PC-3 (cell line): ENCODE measurements at regions not wholly inside any gene's neighbourhood (a gene's known extent, or its start where the extent isn't known, plus 50 kb on each side); places are given as distances from the start of the nearest gene placed in this dataset.

Experiments
- ATAC-seq: fragments of 200-7000 bp; cut with Tn5 transposase; 2 replicates; pipeline ENCODE4 v1.9.1; 2020; ENCODE audit warnings: mild to moderate bottlenecking, moderate library complexity
- BruUV-seq: library from RNA; stranded (reverse); fragments of 400-500 nt; replicated peaks from 2 replicates; lab custom pipeline; 2021; lab: Mats Ljungman, UMichigan
- CTCF ChIA-PET: fragments of 300-600 bp; sonication (Branson Sonifier 250); formaldehyde crosslinking; loops from one replicate; lab custom pipeline; 2022; ENCODE audit warnings: antibody characterized with exemption; lab: Charles Lee
- POLR2A ChIA-PET: fragments of 300-600 bp; sonication (Branson Sonifier 250); formaldehyde crosslinking; loops from one replicate; lab custom pipeline; 2022; ENCODE audit warnings: antibody characterized with exemption; ENCODE audit not compliant: unreplicated experiment; lab: Charles Lee
- DNase-seq: peaks from one replicate; pipeline ENCODE4 v3.0.0-alpha.2; 2015
- H2AFZ ChIP-seq: fragments of 300-600 bp; sonication (generic); 2 replicates; pipeline ENCODE4 v1.6.0; 2016; ENCODE audit warnings: antibody characterized with exemption, low read length
- H3F3A ChIP-seq: fragments of 300-600 bp; sonication (generic); one replicate; pipeline ENCODE4 v1.6.0; 2017; ENCODE audit warnings: antibody characterized with exemption, low read length, control low read depth, mild to moderate bottlenecking; ENCODE audit not compliant: unreplicated experiment
- H3K27ac ChIP-seq: fragments of 300-600 bp; sonication (generic); 2 replicates; pipeline ENCODE4 v1.5.1; 2016; ENCODE audit warnings: mild to moderate bottlenecking, low read length
- H3K27me3 ChIP-seq: fragments of 300-600 bp; sonication (generic); 2 replicates; pipeline ENCODE4 v1.6.1; 2016; ENCODE audit warnings: low read length, mixed read lengths
- H3K36me3 ChIP-seq: fragments of 300-600 bp; sonication (generic); 2 replicates; pipeline ENCODE4 v1.6.1; 2016; ENCODE audit warnings: low read depth, mixed run types, low read length, mixed read lengths
- H3K4me1 ChIP-seq: fragments of 300-600 bp; sonication (generic); 2 replicates; pipeline ENCODE4 v1.5.1; 2016; ENCODE audit warnings: low read length; ENCODE audit not compliant: insufficient read depth
- H3K4me2 ChIP-seq: fragments of 300-600 bp; sonication (generic); 2 replicates; pipeline ENCODE4 v1.6.0; 2016; ENCODE audit warnings: low read length
- H3K4me3 ChIP-seq: fragments of 300-600 bp; sonication (generic); 2 replicates; pipeline ENCODE4 v1.5.1; 2016; ENCODE audit warnings: mild to moderate bottlenecking, low read length, mixed read lengths
- H3K79me2 ChIP-seq: fragments of 300-600 bp; sonication (generic); 2 replicates; pipeline ENCODE4 v1.6.1; 2017; ENCODE audit warnings: low read length, mixed read lengths
- H3K9ac ChIP-seq: fragments of 300-600 bp; sonication (generic); 2 replicates; pipeline ENCODE4 v1.6.0; 2016; ENCODE audit warnings: mild to moderate bottlenecking, low read length
- H3K9me2 ChIP-seq: fragments of 300-600 bp; sonication (generic); replicated peaks from 2 replicates; pipeline ENCODE4 v1.6.1; 2016; ENCODE audit warnings: mixed run types, low read length, mixed read lengths
- H3K9me3 ChIP-seq: fragments of 300-600 bp; sonication (generic); 2 replicates; pipeline ENCODE4 v1.6.1; 2016; ENCODE audit warnings: low read length, mixed read lengths
- H4K20me1 ChIP-seq: fragments of 300-600 bp; sonication (generic); 2 replicates; pipeline ENCODE4 v1.6.1; 2016; ENCODE audit warnings: low read length, mixed read lengths
- EZH2 ChIP-seq: fragments of 300-600 bp; sonication (generic); IDR thresholded peaks from one replicate; pipeline ENCODE4 v1.6.1; 2017; ENCODE audit warnings: antibody characterized with exemption, mild to moderate bottlenecking, low read length; ENCODE audit not compliant: unreplicated experiment
- EZH2phosphoT487 ChIP-seq: fragments of 300-600 bp; sonication (generic); IDR thresholded peaks from 2 replicates; pipeline ENCODE4 v1.6.1; 2018; ENCODE audit warnings: mild to moderate bottlenecking, antibody characterized with exemption, low read length, borderline replicate concordance
- intact Hi-C: fragments of 100-400 bp; cut with micrococcal nuclease; formaldehyde crosslinking; loops from 2 replicates; pipeline ENCODE4 v1.9.0; 2023
- TF ChIP-seq, protein P1 (sequence below): fragments of 300-600 bp; sonication (generic); conservative IDR thresholded peaks from 2 replicates; pipeline ENCODE4 v1.5.1; 2017; ENCODE audit warnings: antibody characterized with exemption, low read depth, mild to moderate bottlenecking, low read length

DNA sequence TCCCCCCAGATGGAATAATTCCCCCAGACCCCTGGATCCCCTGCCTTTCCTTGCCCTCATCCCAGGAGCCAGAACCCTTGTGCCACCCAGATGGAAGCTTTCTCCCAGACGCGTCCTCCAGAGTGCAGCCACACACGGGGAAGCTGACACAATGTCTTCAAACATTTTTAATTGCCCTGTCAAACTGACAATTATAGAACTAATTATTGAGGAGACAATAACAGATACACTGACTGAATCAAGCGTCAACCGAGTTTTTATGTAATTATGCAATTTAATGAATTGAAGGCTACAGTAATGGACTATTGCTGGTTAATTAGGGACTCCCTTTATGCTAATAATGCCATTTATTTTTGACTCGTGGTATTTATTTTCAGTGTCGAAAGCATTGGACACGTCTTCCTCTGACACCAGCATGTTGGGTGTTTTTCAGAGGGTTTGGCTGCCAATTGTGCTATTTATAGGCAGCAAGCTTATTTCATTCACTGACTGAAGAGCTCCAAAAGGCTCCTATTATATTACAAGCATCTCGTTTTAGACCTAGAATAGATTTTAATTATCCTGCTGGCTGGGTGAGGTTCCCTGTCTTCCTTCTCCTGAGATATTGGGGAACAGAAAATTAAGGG lies 298.2 kb upstream of the C16orf82 start:
- no peak overlapping the region for H2AFZ ChIP-seq
- H3K27ac ChIP-seq, result no peak overlapping the region
- H3K9me3 ChIP-seq, result no peaks in the 10 kb centered on the region
- no peak overlapping the region for H3K9ac ChIP-seq
- H3K9me2 ChIP-seq, result no peaks in the 10 kb centered on the region
- DNase-seq, result no peak
- no peaks in the 10 kb centered on the region for H3K4me1 ChIP-seq
- intact Hi-C loops, result no loop called here
- TF ChIP-seq EZH2 (no peak), EZH2phosphoT487 (no peak)
- TF ChIP-seq, protein P1, sequence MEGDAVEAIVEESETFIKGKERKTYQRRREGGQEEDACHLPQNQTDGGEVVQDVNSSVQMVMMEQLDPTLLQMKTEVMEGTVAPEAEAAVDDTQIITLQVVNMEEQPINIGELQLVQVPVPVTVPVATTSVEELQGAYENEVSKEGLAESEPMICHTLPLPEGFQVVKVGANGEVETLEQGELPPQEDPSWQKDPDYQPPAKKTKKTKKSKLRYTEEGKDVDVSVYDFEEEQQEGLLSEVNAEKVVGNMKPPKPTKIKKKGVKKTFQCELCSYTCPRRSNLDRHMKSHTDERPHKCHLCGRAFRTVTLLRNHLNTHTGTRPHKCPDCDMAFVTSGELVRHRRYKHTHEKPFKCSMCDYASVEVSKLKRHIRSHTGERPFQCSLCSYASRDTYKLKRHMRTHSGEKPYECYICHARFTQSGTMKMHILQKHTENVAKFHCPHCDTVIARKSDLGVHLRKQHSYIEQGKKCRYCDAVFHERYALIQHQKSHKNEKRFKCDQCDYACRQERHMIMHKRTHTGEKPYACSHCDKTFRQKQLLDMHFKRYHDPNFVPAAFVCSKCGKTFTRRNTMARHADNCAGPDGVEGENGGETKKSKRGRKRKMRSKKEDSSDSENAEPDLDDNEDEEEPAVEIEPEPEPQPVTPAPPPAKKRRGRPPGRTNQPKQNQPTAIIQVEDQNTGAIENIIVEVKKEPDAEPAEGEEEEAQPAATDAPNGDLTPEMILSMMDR, result no peak
- H4K20me1 ChIP-seq, result no peaks in the 10 kb centered on the region
- no peak for ATAC-seq
- no peaks in the 10 kb centered on the region for H3K27me3 ChIP-seq
- ChIA-PET CTCF (no interaction called here), POLR2A (no interaction called here)
- no peaks in the 10 kb centered on the region for H3K79me2 ChIP-seq
- H3K4me2 ChIP-seq, result no peak overlapping the region
- H3F3A ChIP-seq, result no peaks in the 10 kb centered on the region
- no peaks in the 10 kb centered on the region for H3K36me3 ChIP-seq
- H3K4me3 ChIP-seq, result no peak overlapping the region
- BruUV-seq, result no TSS peak

DNA sequence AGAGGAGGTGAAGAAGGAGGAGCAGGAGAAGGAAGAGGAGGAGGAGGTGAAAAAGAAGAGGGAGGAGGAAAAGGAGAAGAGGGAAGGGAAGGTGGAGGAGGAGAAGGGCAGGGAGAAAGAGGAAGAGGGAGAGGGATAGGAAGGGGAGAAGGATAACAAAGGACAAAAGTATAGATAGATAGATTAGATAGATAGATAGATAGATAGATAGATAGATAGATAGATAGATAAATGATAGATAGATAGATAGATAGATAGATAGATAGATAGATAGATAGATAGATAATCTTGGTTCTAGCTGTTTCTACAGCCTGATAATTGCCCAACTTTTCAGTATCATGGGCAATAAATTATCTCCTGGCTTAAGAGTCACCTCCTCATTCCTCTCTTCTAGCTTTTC lies 296.2 kb upstream of the C16orf82 start:
- intact Hi-C loops, result no loop called here
- TF ChIP-seq EZH2phosphoT487 (no peak), EZH2 (no peak)
- TF ChIP-seq, protein P1, result no peak
- H3K4me1 ChIP-seq, result no peaks in the 10 kb centered on the region
- no peaks in the 10 kb centered on the region for H3K27me3 ChIP-seq
- H3K9me2 ChIP-seq, result no peaks in the 10 kb centered on the region
- ChIA-PET POLR2A (no interaction called here), CTCF (no interaction called here)
- no peaks in the 10 kb centered on the region for H3K9me3 ChIP-seq
- H3K79me2 ChIP-seq, result no peaks in the 10 kb centered on the region
- H3K36me3 ChIP-seq, result no peaks in the 10 kb centered on the region
- DNase-seq (no peak), ATAC-seq (no peak)
- H4K20me1 ChIP-seq, result no peaks in the 10 kb centered on the region
- no peak overlapping the region for H3K27ac ChIP-seq
- no peak overlapping the region for H3K4me2 ChIP-seq
- H3K4me3 ChIP-seq, result no peak overlapping the region
- BruUV-seq, result no TSS peak
- no peak overlapping the region for H3K9ac ChIP-seq
- no peak overlapping the region for H2AFZ ChIP-seq
- H3F3A ChIP-seq, result no peaks in the 10 kb centered on the region

DNA sequence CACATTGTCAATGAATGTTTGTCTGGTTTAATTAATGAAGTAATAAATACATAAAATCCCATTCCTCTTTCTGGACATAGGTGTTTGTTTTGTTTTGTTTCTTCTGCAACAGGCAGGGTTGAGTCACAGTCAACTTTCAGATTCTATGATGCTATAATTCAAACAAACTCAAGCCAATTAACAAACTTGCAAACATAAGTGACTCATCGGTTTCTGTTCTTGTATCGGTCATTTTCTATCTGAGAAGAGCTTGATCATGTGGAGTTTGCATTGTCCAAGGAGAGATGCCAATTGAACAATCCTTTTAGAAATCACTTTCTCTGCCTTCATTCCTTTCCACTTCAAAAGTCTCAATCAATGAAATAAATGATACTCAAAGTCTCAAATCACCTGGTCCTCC lies 294.2 kb upstream of the C16orf82 start:
- H2AFZ ChIP-seq, result no peak overlapping the region
- no peaks in the 10 kb centered on the region for H3K4me1 ChIP-seq
- intact Hi-C loops, result no loop called here
- no peaks in the 10 kb centered on the region for H3K9me2 ChIP-seq
- no peaks in the 10 kb centered on the region for H3F3A ChIP-seq
- ATAC-seq (no peak), DNase-seq (no peak)
- H3K9ac ChIP-seq, result no peak overlapping the region
- H3K9me3 ChIP-seq, result no peaks in the 10 kb centered on the region
- H3K4me3 ChIP-seq, result no peak overlapping the region
- ChIA-PET CTCF (no interaction called here), POLR2A (no interaction called here)
- H3K4me2 ChIP-seq, result no peak overlapping the region
- no peak overlapping the region for H3K27ac ChIP-seq
- H3K27me3 ChIP-seq, result no peaks in the 10 kb centered on the region
- BruUV-seq, result no TSS peak
- H3K36me3 ChIP-seq, result no peaks in the 10 kb centered on the region
- H3K79me2 ChIP-seq, result no peaks in the 10 kb centered on the region
- TF ChIP-seq, protein P1, result no peak
- no peak for TF ChIP-seq EZH2
- no peak for TF ChIP-seq EZH2phosphoT487
- no peaks in the 10 kb centered on the region for H4K20me1 ChIP-seq
